ENCODE measurements at regions not wholly inside any gene's neighbourhood (a gene's known extent, or its start where the extent isn't known, plus 50 kb on each side); places are given as distances from the start of the nearest gene placed in this dataset.
A peak's percentile ranks its signal among the peaks of the same experiment; 100 is the strongest.
"Not testable (repeated sequence)": the region's sequence is repeated elsewhere in the genome, so short reads cannot be mapped to it uniquely, and the experiment has no call there.

- not testable (repeated sequence) for H3K27ac Mint-ChIP-seq; DNase-seq; H3K36me3 Mint-ChIP-seq; ATAC-seq (ENCODE audit: low read depth in 2 of 2); H3K4me1 Mint-ChIP-seq
- H3K4me3 Mint-ChIP-seq = peak overlapping the region in 1 of 8 donors; percentile 22
- H3K9me3 Mint-ChIP-seq = peaks cover 0 to 31% (median 15%) of the 10 kb centered on the region in 7 donors
- peaks cover 5 to 26% (median 15%) of the 10 kb centered on the region in 3 donors for H3K27me3 Mint-ChIP-seq
Measured at GRCh38 chr10:78096486-78096885, 62.8 kb downstream of the RPS24 start.

DNA sequence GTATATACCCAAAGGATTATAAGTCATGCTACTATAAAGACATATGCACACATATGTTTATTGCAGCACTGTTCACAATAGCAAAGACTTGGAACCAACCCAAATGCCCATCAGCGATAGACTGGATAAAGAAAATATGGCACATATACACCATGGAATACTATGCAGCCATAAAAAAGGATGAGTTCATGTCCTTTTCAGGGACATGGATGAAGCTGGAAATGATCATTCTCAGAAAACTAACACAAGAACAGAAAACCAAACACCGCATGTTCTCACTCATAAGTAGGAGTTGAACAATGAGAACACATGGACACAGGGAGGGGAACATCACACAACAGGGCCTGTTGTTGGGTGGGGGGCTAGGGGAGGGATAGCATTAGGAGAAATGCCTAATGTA lies 68.9 kb downstream of the RPS24 start:
- ATAC-seq (ENCODE audit: low read depth in 2 of 2); H3K27ac Mint-ChIP-seq; DNase-seq; H3K4me3 Mint-ChIP-seq; H3K4me1 Mint-ChIP-seq; H3K36me3 Mint-ChIP-seq; H3K27me3 Mint-ChIP-seq: not testable (repeated sequence)
- H3K9me3 Mint-ChIP-seq = peaks cover 10 to 66% (median 49%) of the 10 kb centered on the region in 7 donors

DNA sequence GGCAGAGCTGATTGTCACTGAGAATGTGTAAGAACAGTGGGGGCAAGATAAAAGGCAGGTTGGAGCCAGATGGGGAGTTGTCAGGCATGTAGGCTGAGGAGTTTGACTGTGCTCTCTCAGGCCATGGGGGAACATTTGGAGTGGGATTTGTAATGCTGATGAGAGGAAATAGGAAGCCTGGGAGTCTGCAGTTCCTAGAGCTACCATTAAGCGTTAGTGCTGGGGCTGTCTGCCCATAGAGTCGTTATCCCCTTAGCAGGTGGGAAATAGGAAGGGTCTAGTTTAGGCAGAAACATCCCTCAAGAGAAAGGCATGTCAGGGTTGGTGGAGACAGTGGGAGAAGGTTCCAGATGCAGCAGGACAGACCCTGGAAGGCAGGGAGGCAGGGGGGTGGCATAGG lies 75.5 kb downstream of the RPS24 start:
- H3K36me3 Mint-ChIP-seq = peaks cover 0 to 9% of the 10 kb centered on the region in 2 donors
- H3K4me1 Mint-ChIP-seq = no peaks in the 10 kb centered on the region
- H3K4me3 Mint-ChIP-seq = no peak overlapping the region
- ATAC-seq (ENCODE audit: low read depth in 2 of 2) (no peak), DNase-seq (no peak)
- H3K27ac Mint-ChIP-seq = no peak overlapping the region
- H3K27me3 Mint-ChIP-seq = peaks cover 0 to 22% (median 9%) of the 10 kb centered on the region in 3 donors
- peaks cover 11 to 42% (median 24%) of the 10 kb centered on the region in 7 donors for H3K9me3 Mint-ChIP-seq

GRCh38 chr10:78115135-78115853 lies 81.6 kb downstream of the RPS24 start:
- peaks cover 2 to 10% (median 4%) of the 10 kb centered on the region in 7 donors for H3K9me3 Mint-ChIP-seq
- no peaks in the 10 kb centered on the region for H3K4me1 Mint-ChIP-seq
- no peak overlapping the region for H3K27ac Mint-ChIP-seq
- no peak for DNase-seq
- H3K4me3 Mint-ChIP-seq = no peak overlapping the region
- peaks cover 22 to 52% (median 23%) of the 10 kb centered on the region in 3 donors for H3K27me3 Mint-ChIP-seq
- ATAC-seq (ENCODE audit: low read depth in 2 of 2) = no peak
- H3K36me3 Mint-ChIP-seq = peaks cover 0 to 6% of the 10 kb centered on the region in 2 donors

DNA sequence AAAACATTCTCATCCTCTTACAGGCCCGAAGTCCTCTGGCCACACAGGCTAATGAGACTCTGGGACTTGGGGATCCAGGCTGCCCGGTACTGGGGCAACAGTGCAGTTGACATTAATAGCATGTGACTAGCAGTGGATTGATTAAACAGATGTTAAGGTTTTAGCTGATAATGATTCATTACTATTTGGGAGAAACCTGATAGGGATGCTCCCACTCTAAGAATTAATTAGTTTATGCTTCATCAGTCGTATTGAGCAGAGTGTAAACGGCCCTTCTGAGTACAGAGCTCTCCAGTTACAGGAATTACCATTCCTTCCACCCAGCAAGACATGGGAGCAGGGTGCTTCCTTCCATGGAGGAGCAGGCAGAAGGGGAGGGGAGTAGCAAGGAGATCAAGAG lies 82.7 kb downstream of the RPS24 start:
- H3K4me3 Mint-ChIP-seq = no peak overlapping the region
- H3K27me3 Mint-ChIP-seq = peaks cover 25 to 54% (median 27%) of the 10 kb centered on the region in 3 donors
- no peaks in the 10 kb centered on the region for H3K4me1 Mint-ChIP-seq
- H3K9me3 Mint-ChIP-seq = peaks cover 3 to 14% (median 7%) of the 10 kb centered on the region in 7 donors
- H3K36me3 Mint-ChIP-seq = peaks cover 0 to 10% of the 10 kb centered on the region in 2 donors
- ATAC-seq (ENCODE audit: low read depth in 2 of 2) = no peak
- no peak for DNase-seq
- no peak overlapping the region for H3K27ac Mint-ChIP-seq

DNA sequence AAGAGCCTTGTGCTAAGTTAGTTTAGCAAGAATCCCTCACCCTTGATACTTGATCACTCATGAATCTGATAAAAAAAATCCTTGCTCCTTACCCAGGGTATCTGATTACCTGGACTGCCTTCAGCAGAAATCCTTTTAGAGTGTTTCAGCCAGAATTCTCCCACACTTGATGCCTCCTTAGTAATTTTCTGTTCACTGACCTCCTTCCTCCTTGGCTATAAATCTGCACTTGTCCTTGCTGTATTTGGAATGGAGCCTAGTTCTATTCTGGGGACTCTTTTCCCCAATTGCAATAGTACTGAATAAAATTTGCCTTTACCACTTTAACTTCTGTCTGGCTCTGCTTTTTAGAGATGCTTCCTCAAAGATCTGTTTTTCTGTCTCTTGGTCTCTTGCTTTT lies 84.9 kb downstream of the RPS24 start:
- H3K4me3 Mint-ChIP-seq = no peak overlapping the region
- peaks cover 0 to 13% of the 10 kb centered on the region in 2 donors for H3K36me3 Mint-ChIP-seq
- H3K4me1 Mint-ChIP-seq = no peaks in the 10 kb centered on the region
- H3K27ac Mint-ChIP-seq = peak overlapping the region in 1 of 6 donors; percentile 16
- peaks cover 15 to 37% (median 24%) of the 10 kb centered on the region in 7 donors for H3K9me3 Mint-ChIP-seq
- no peak for ATAC-seq (ENCODE audit: low read depth in 2 of 2)
- H3K27me3 Mint-ChIP-seq = peaks cover 27 to 49% (median 28%) of the 10 kb centered on the region in 3 donors
- no peak for DNase-seq

GRCh38 chr10:78121801-78122200 lies 88.1 kb downstream of the RPS24 start:
- H3K9me3 Mint-ChIP-seq = peaks cover 18 to 47% (median 30%) of the 10 kb centered on the region in 7 donors
- DNase-seq (no peak), ATAC-seq (ENCODE audit: low read depth in 2 of 2) (no peak)
- no peaks in the 10 kb centered on the region for H3K4me1 Mint-ChIP-seq
- no peak overlapping the region for H3K27ac Mint-ChIP-seq
- H3K36me3 Mint-ChIP-seq = peaks cover 0 to 18% of the 10 kb centered on the region in 2 donors
- no peak overlapping the region for H3K4me3 Mint-ChIP-seq
- H3K27me3 Mint-ChIP-seq = peaks cover 23 to 46% (median 26%) of the 10 kb centered on the region in 3 donors

DNA sequence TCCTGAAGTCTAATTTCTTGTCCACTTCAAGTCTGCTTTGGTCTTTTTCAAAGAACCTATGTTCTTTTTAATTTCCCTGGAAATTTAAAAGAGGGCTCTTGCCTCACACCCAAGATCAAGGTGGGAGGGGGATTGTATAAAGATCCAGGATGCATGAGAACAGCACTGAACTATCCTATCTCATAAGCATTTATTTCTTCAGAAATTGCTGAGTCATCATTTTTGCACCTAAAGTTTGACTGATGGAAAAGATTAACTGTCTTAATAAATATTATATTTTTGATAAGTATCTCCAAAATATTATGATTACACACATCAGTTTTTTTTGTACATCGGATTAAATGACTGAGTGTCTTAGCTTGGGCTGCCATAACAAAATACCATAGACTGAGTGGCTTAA lies 90.5 kb downstream of the RPS24 start:
- no peak for ATAC-seq (ENCODE audit: low read depth in 2 of 2)
- Mint-ChIP-seq H3K4me3 (no peak overlapping the region), H3K27me3 (peaks cover 19 to 35% (median 23%) of the 10 kb centered on the region in 3 donors), H3K4me1 (no peaks in the 10 kb centered on the region), H3K36me3 (peaks cover 0 to 18% of the 10 kb centered on the region in 2 donors), H3K27ac (no peak overlapping the region), H3K9me3 (peaks cover 18 to 47% (median 30%) of the 10 kb centered on the region in 7 donors)
- DNase-seq = no peak

DNA sequence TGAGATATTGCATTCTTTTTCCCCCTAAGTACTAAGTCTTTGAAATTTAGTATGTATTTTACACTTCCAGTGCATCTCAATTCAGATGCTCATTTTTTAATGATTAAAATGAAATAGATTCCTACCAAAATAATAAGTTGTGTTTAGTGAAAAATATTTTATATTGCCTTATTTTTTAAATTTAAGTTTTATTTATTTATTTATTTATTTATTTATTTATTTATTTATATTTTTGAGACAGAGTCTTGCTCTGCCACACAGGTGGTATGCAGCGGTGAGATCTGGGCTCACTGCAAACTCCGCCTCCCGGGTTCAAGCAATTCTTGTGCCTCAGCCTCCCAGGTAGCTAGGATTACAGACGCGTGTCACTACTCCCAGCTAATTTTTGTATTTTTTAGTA lies 95.5 kb downstream of the RPS24 start:
- Mint-ChIP-seq H3K27ac (peak overlapping the region in 1 of 6 donors; percentile 83), H3K27me3 (peaks cover 9 to 27% (median 16%) of the 10 kb centered on the region in 3 donors), H3K9me3 (peaks cover 2 to 7% (median 5%) of the 10 kb centered on the region in 7 donors), H3K4me3 (no peak overlapping the region), H3K4me1 (no peaks in the 10 kb centered on the region), H3K36me3 (no peaks in the 10 kb centered on the region)
- no peak for DNase-seq
- ATAC-seq (ENCODE audit: low read depth in 2 of 2) = no peak

DNA sequence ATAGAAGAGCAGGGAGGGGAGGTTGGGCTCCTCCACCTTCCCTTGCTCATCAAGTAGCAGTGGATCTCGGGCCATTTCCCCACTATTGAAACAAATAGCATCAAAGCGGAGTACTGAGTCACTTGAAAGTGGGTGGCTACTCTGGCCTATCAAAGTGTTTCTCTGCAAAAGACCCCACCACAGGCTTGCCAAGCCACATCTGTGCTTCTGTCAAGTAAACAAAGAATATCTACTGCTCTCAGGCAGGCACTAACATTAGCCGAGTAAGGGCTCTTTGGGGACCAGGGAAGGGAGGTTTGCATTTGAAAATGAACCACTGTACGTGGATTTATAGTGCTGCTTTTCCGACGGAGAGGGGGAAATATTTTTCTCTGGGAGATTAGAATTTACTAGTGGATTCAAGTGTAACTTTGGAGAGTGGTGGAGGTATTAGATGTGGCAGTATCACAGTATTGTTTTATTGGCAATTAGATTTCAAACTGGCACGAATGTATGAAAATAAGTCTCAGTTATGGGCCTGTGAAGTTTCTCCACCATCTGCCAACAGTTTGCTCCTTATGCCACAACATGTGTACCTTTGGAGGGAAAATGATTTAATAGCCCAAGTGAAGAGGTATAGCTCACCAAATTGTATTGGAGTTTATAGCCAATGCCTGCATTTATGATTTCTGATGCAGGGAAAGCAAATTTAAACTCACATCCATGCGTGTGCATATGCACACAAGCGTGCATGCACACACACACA lies 97.5 kb downstream of the RPS24 start:
- H3K4me3 Mint-ChIP-seq = no peak overlapping the region
- H3K27me3 Mint-ChIP-seq = peaks cover 9 to 20% (median 13%) of the 10 kb centered on the region in 3 donors
- no peaks in the 10 kb centered on the region for H3K4me1 Mint-ChIP-seq
- ATAC-seq (ENCODE audit: low read depth in 2 of 2) (no peak), DNase-seq (no peak)
- no peaks in the 10 kb centered on the region for H3K36me3 Mint-ChIP-seq
- H3K27ac Mint-ChIP-seq = no peak overlapping the region
- H3K9me3 Mint-ChIP-seq = peaks cover 0 to 3% (median 1%) of the 10 kb centered on the region in 7 donors

GRCh38 chr10:78134773-78135306 lies 101.2 kb downstream of the RPS24 start:
- Mint-ChIP-seq H3K4me1 (peaks cover 0 to 12% (median 3%) of the 10 kb centered on the region in 3 donors), H3K27me3 (peaks cover 13 to 18% (median 13%) of the 10 kb centered on the region in 3 donors), H3K27ac (no peak overlapping the region), H3K36me3 (no peaks in the 10 kb centered on the region), H3K9me3 (peaks cover 0 to 12% (median under 1%) of the 10 kb centered on the region in 7 donors), H3K4me3 (no peak overlapping the region)
- no peak for DNase-seq
- no peak for ATAC-seq (ENCODE audit: low read depth in 2 of 2)

DNA sequence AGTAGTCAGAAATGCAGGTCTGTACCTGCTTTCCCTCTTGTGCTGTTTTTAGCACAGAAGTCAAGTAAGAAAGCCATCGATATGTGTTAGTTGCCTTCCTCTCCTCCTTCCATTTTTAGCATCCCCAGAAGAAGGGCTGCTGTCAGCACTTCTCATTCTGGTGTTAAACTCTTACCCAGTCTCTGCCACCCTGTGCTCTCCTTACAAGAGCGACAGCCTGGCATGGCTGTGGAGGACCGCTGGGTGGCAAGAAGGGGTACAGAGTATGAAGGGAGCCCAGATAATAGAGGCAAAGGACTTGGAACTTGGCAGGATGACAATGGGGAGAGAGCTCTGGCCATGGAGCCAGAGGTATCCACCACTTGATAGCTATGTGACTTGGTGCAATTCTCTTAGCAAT lies 103.5 kb downstream of the RPS24 start:
- no peak overlapping the region for H3K27ac Mint-ChIP-seq
- H3K36me3 Mint-ChIP-seq = no peaks in the 10 kb centered on the region
- H3K4me1 Mint-ChIP-seq = peaks cover 0 to 12% (median 3%) of the 10 kb centered on the region in 3 donors
- H3K4me3 Mint-ChIP-seq = no peak overlapping the region
- DNase-seq (no peak), ATAC-seq (ENCODE audit: low read depth in 2 of 2) (no peak)
- H3K9me3 Mint-ChIP-seq = peaks cover 0 to 12% (median 0%) of the 10 kb centered on the region in 7 donors
- peaks cover 8 to 28% (median 22%) of the 10 kb centered on the region in 3 donors for H3K27me3 Mint-ChIP-seq

DNA sequence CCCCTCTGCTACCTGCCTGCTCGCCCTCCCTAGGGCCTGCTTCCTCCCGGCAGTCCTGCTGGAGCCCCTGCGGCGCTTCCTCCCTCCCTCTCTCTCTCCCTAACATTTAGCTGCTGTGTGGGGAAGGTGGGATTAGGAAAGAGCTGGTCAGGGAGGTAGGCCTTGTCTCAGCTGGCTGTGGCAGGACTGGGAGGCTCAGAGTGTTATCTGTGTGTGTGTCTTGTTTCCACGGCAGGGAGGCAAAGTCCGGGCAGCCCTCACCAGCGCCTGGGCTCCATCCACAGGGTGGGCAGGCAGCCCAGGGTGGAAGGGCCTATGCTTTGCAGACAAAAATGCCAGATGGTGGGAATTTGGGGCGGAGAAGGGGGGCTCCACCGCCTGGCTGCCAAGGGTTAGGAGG lies 105.7 kb downstream of the RPS24 start:
- ATAC-seq (ENCODE audit: low read depth in 2 of 2) (no peak), DNase-seq (no peak)
- peaks cover 0 to 20% (median 4%) of the 10 kb centered on the region in 7 donors for H3K9me3 Mint-ChIP-seq
- peaks cover 18 to 46% (median 34%) of the 10 kb centered on the region in 3 donors for H3K27me3 Mint-ChIP-seq
- peaks cover 0 to 12% (median 3%) of the 10 kb centered on the region in 3 donors for H3K4me1 Mint-ChIP-seq
- no peak overlapping the region for H3K4me3 Mint-ChIP-seq
- H3K36me3 Mint-ChIP-seq = peaks cover 0 to 10% of the 10 kb centered on the region in 2 donors
- H3K27ac Mint-ChIP-seq = no peak overlapping the region

Data from naive B cell (primary cell).